Spleen (tissue), 11 donors: ENCODE measurements at regions not wholly inside any gene's neighbourhood (a gene's known extent, or its start where the extent isn't known, plus 50 kb on each side); places are given as distances from the start of the nearest gene placed in this dataset.

Source experiments
- DNase-seq: peaks from one replicate; pipeline ENCODE4 v3.0.0-alpha.2; 2020
- H3K27ac ChIP-seq, 8 donors: fragments of 200-600 bp; sonication (generic) in 7 of 8; 1 replicate in 4 of 8; 2 replicates in 4 of 8; pipeline versions ENCODE4 v1.5.0 to v1.8.0; 2016 to 2021; ENCODE audit warnings: inconsistent platforms in 4 of 8, mild to moderate bottlenecking in 4 of 8, moderate library complexity in 1 of 8
- H3K27me3 ChIP-seq, 7 donors: fragments of 200-600 bp; sonication (generic) in 6 of 7; replicated peaks in 1 of 7; 1 replicate in 4 of 7; 2 replicates in 3 of 7; pipeline versions ENCODE4 v1.5.0 to v1.8.0; 2016 to 2021; ENCODE audit warnings: inconsistent platforms in 3 of 7, mild to moderate bottlenecking in 1 of 7
- H3K36me3 ChIP-seq, 6 donors: fragments of 200-600 bp; sonication (generic) in 5 of 6; 1 replicate in 4 of 6; 2 replicates in 2 of 6; pipeline versions ENCODE4 v1.5.0 to v1.8.0; 2016 to 2021; ENCODE audit warnings: inconsistent platforms in 2 of 6
- H3K4me1 ChIP-seq, 6 donors: fragments of 200-600 bp; sonication (generic) in 5 of 6; 1 replicate in 3 of 6; 2 replicates in 3 of 6; pipeline versions ENCODE4 v1.5.0 to v1.8.0; 2016 to 2021; ENCODE audit warnings: inconsistent platforms in 3 of 6
- H3K4me3 ChIP-seq, 8 donors: fragments of 200-600 bp; sonication (generic) in 7 of 8; 1 replicate in 4 of 8; 2 replicates in 4 of 8; pipeline versions ENCODE4 v1.5.0 to v1.8.0; 2016 to 2021; ENCODE audit warnings: inconsistent platforms in 4 of 8, mild to moderate bottlenecking in 4 of 8, moderate library complexity in 2 of 8
- H3K9me3 ChIP-seq, 8 donors: fragments of 200-600 bp; sonication (generic) in 7 of 8; 1 replicate in 4 of 8; 2 replicates in 4 of 8; pipeline versions ENCODE4 v1.5.0 to v1.8.0; 2016 to 2021; ENCODE audit warnings: inconsistent platforms in 4 of 8
- CTCF ChIP-seq, 11 experiments: fragments of 200-600 bp in 7 of 11; fragments of 450-650 bp in 4 of 11; sonication (generic) in 4 of 11; IDR thresholded peaks in 8 of 11; conservative IDR thresholded peaks in 3 of 11; 1 replicate in 7 of 11; 2 replicates in 4 of 11; pipeline versions ENCODE4 v1.4.0 to v1.8.0; 2016 to 2021; ENCODE audit warnings: antibody characterized with exemption in 11 of 11, inconsistent platforms in 4 of 11, mild to moderate bottlenecking in 1 of 11
- POLR2A ChIP-seq, 3 donors: fragments of 450-650 bp; IDR thresholded peaks; one replicate each; pipeline ENCODE4 v1.5.1; 2017; ENCODE audit warnings: antibody characterized with exemption in 3 of 3, mild to moderate bottlenecking in 1 of 3
- POLR2AphosphoS5 ChIP-seq, 3 donors: sonication (generic); formaldehyde crosslinking; IDR thresholded peaks; one replicate each; pipeline ENCODE4 v1.5.1; 2017; ENCODE audit warnings: antibody characterized with exemption in 3 of 3
- WGBS, 5 donors: extraction: QIAGEN DNeasy Blood & Tissue Kit in 3 of 5; methylation state at CpG; one replicate each; pipeline versions ENCODE4 v1.1.5 to v1.1.7; 2013 to 2018; 5-methylcytosine and 5-hydroxymethylcytosine counted together
- intact Hi-C: fragments of 100-400 bp; cut with DNase I; formaldehyde crosslinking; loops from one replicate; pipeline ENCODE4 v1.15.0; 2023; ENCODE audit warnings: low total_unique reads
- donor health status: healthy with polysubstance abuse.
- donor health status: DM: no; HTN: no; CAD: no; lungs with moderate emphysema.
- donor health status: DM: no; HTN: no; CAD: no.
- donor health status: Bipolar disorder and iron deficiency.
- donor health status: healthy.
- donor health status: DM: no; HTN: no; CAD: no.
- donor health status: DM: yes; HTN: yes; CAD: no.

- peak; percentile 47 for DNase-seq
- no peaks in the 10 kb centered on the region for H3K27me3 ChIP-seq
- H3K36me3 ChIP-seq, result no peaks in the 10 kb centered on the region
- 87 to 94% (median 92%) methylated on average over 12 to 14 of the region's 14 CpGs for WGBS, 5 donors
- TF ChIP-seq POLR2A (IDR thresholded peaks at IDR 0.05) (no peak), CTCF (IDR thresholded peaks at IDR 0.05 in 8 of 11, conservative IDR thresholded peaks at IDR 0.05 in 3 of 11) (no peak), POLR2AphosphoS5 (IDR thresholded peaks at IDR 0.05) (no peak)
- intact Hi-C loops, result no loop called here
- peaks cover 0 to 37% (median 11%) of the 10 kb centered on the region in 8 donors for H3K9me3 ChIP-seq
- no peaks in the 10 kb centered on the region for H3K4me1 ChIP-seq
- H3K27ac ChIP-seq, result no peak overlapping the region
- H3K4me3 ChIP-seq, result no peak overlapping the region
These were observed 345.5 kb upstream of the CDH19 start for GRCh38 chr18:66949419-66949818.

- no peak for DNase-seq
- H3K4me3 ChIP-seq, result no peak overlapping the region
- no peaks in the 10 kb centered on the region for H3K36me3 ChIP-seq
- WGBS, 5 donors, result 87 to 92% (median 88%) methylated on average over 2 of the region's 2 CpGs
- TF ChIP-seq POLR2AphosphoS5 (IDR thresholded peaks at IDR 0.05) (no peak), POLR2A (IDR thresholded peaks at IDR 0.05) (no peak), CTCF (IDR thresholded peaks at IDR 0.05 in 8 of 11, conservative IDR thresholded peaks at IDR 0.05 in 3 of 11) (no peak)
- intact Hi-C loops, result no loop called here
- no peaks in the 10 kb centered on the region for H3K4me1 ChIP-seq
- H3K27me3 ChIP-seq, result no peaks in the 10 kb centered on the region
- no peak overlapping the region for H3K27ac ChIP-seq
- H3K9me3 ChIP-seq, result peaks cover 0 to 19% (median 14%) of the 10 kb centered on the region in 8 donors
These were observed 333.7 kb upstream of the CDH19 start for GRCh38 chr18:66937546-66937945.

GRCh38 chr18:66931010-66931409 is 327.1 kb upstream of the CDH19 start:
- Histone ChIP-seq H3K27ac (no peak overlapping the region), H3K4me3 (no peak overlapping the region), H3K4me1 (no peaks in the 10 kb centered on the region), H3K9me3 (no peaks in the 10 kb centered on the region), H3K36me3 (no peaks in the 10 kb centered on the region), H3K27me3 (no peaks in the 10 kb centered on the region)
- WGBS, 5 donors, result 87 to 93% (median 89%) methylated on average over 11 of the region's 11 CpGs
- no peak for TF ChIP-seq POLR2A (IDR thresholded peaks at IDR 0.05)
- TF ChIP-seq CTCF (IDR thresholded peaks at IDR 0.05 in 8 of 11, conservative IDR thresholded peaks at IDR 0.05 in 3 of 11), result no peak
- TF ChIP-seq POLR2AphosphoS5 (IDR thresholded peaks at IDR 0.05), result no peak
- intact Hi-C loops, result no loop called here
- DNase-seq, result no peak

- H3K36me3 ChIP-seq, result no peaks in the 10 kb centered on the region
- no peak overlapping the region for H3K4me3 ChIP-seq
- H3K9me3 ChIP-seq, result no peaks in the 10 kb centered on the region
- no peak for TF ChIP-seq CTCF (IDR thresholded peaks at IDR 0.05 in 8 of 11, conservative IDR thresholded peaks at IDR 0.05 in 3 of 11)
- no peak for TF ChIP-seq POLR2AphosphoS5 (IDR thresholded peaks at IDR 0.05)
- TF ChIP-seq POLR2A (IDR thresholded peaks at IDR 0.05), result no peak
- no peaks in the 10 kb centered on the region for H3K27me3 ChIP-seq
- intact Hi-C loops, result no loop called here
- no peak overlapping the region for H3K27ac ChIP-seq
- H3K4me1 ChIP-seq, result no peaks in the 10 kb centered on the region
- no peak for DNase-seq
These were observed 312.9 kb upstream of the CDH19 start for GRCh38 chr18:66916834-66917233.
